Spleen (tissue), 11 donors: ENCODE measurements at regions not wholly inside any gene's neighbourhood (a gene's known extent, or its start where the extent isn't known, plus 50 kb on each side); places are given as distances from the start of the nearest gene placed in this dataset.

Experiments
- DNase-seq: peaks from one replicate; pipeline ENCODE4 v3.0.0-alpha.2; 2020
- H3K27ac ChIP-seq, 8 donors: fragments of 200-600 bp; sonication (generic) in 7 of 8; 1 replicate in 4 of 8; 2 replicates in 4 of 8; pipeline versions ENCODE4 v1.5.0 to v1.8.0; 2016 to 2021; ENCODE audit warnings: inconsistent platforms in 4 of 8, mild to moderate bottlenecking in 4 of 8, moderate library complexity in 1 of 8
- H3K27me3 ChIP-seq, 7 donors: fragments of 200-600 bp; sonication (generic) in 6 of 7; replicated peaks in 1 of 7; 1 replicate in 4 of 7; 2 replicates in 3 of 7; pipeline versions ENCODE4 v1.5.0 to v1.8.0; 2016 to 2021; ENCODE audit warnings: inconsistent platforms in 3 of 7, mild to moderate bottlenecking in 1 of 7
- H3K36me3 ChIP-seq, 6 donors: fragments of 200-600 bp; sonication (generic) in 5 of 6; 1 replicate in 4 of 6; 2 replicates in 2 of 6; pipeline versions ENCODE4 v1.5.0 to v1.8.0; 2016 to 2021; ENCODE audit warnings: inconsistent platforms in 2 of 6
- H3K4me1 ChIP-seq, 6 donors: fragments of 200-600 bp; sonication (generic) in 5 of 6; 1 replicate in 3 of 6; 2 replicates in 3 of 6; pipeline versions ENCODE4 v1.5.0 to v1.8.0; 2016 to 2021; ENCODE audit warnings: inconsistent platforms in 3 of 6
- H3K4me3 ChIP-seq, 8 donors: fragments of 200-600 bp; sonication (generic) in 7 of 8; 1 replicate in 4 of 8; 2 replicates in 4 of 8; pipeline versions ENCODE4 v1.5.0 to v1.8.0; 2016 to 2021; ENCODE audit warnings: inconsistent platforms in 4 of 8, mild to moderate bottlenecking in 4 of 8, moderate library complexity in 2 of 8
- H3K9me3 ChIP-seq, 8 donors: fragments of 200-600 bp; sonication (generic) in 7 of 8; 1 replicate in 4 of 8; 2 replicates in 4 of 8; pipeline versions ENCODE4 v1.5.0 to v1.8.0; 2016 to 2021; ENCODE audit warnings: inconsistent platforms in 4 of 8
- CTCF ChIP-seq, 11 experiments: fragments of 200-600 bp in 7 of 11; fragments of 450-650 bp in 4 of 11; sonication (generic) in 4 of 11; IDR thresholded peaks in 8 of 11; conservative IDR thresholded peaks in 3 of 11; 1 replicate in 7 of 11; 2 replicates in 4 of 11; pipeline versions ENCODE4 v1.4.0 to v1.8.0; 2016 to 2021; ENCODE audit warnings: antibody characterized with exemption in 11 of 11, inconsistent platforms in 4 of 11, mild to moderate bottlenecking in 1 of 11
- POLR2A ChIP-seq, 3 donors: fragments of 450-650 bp; IDR thresholded peaks; one replicate each; pipeline ENCODE4 v1.5.1; 2017; ENCODE audit warnings: antibody characterized with exemption in 3 of 3, mild to moderate bottlenecking in 1 of 3
- POLR2AphosphoS5 ChIP-seq, 3 donors: sonication (generic); formaldehyde crosslinking; IDR thresholded peaks; one replicate each; pipeline ENCODE4 v1.5.1; 2017; ENCODE audit warnings: antibody characterized with exemption in 3 of 3
- WGBS, 5 donors: extraction: QIAGEN DNeasy Blood & Tissue Kit in 3 of 5; methylation state at CpG; one replicate each; pipeline versions ENCODE4 v1.1.5 to v1.1.7; 2013 to 2018; 5-methylcytosine and 5-hydroxymethylcytosine counted together
- intact Hi-C: fragments of 100-400 bp; cut with DNase I; formaldehyde crosslinking; loops from one replicate; pipeline ENCODE4 v1.15.0; 2023; ENCODE audit warnings: low total_unique reads
- donor health status: healthy with polysubstance abuse.
- donor health status: DM: no; HTN: no; CAD: no; lungs with moderate emphysema.
- donor health status: DM: no; HTN: no; CAD: no.
- donor health status: Bipolar disorder and iron deficiency.
- donor health status: healthy.
- donor health status: DM: no; HTN: no; CAD: no.
- donor health status: DM: yes; HTN: yes; CAD: no.

- no peak overlapping the region for H3K4me3 ChIP-seq
Measured at GRCh38 chr18:70994116-70994515, 705.3 kb downstream of the SOCS6 start.

GRCh38 chr18:70991577-70991976 lies 702.7 kb downstream of the SOCS6 start:
- intact Hi-C loops, result no loop called here
- no peak for DNase-seq
- H3K9me3 ChIP-seq, result peaks cover 0 to 32% (median 13%) of the 10 kb centered on the region in 8 donors
- H3K36me3 ChIP-seq, result no peaks in the 10 kb centered on the region
- H3K27ac ChIP-seq, result no peak overlapping the region
- TF ChIP-seq POLR2AphosphoS5 (IDR thresholded peaks at IDR 0.05) (no peak), CTCF (IDR thresholded peaks at IDR 0.05 in 8 of 11, conservative IDR thresholded peaks at IDR 0.05 in 3 of 11) (no peak), POLR2A (IDR thresholded peaks at IDR 0.05) (no peak)
- no peaks in the 10 kb centered on the region for H3K27me3 ChIP-seq
- no peak overlapping the region for H3K4me3 ChIP-seq
- H3K4me1 ChIP-seq, result no peaks in the 10 kb centered on the region

More at GRCh38 chr18:70994116-70994515, 705.3 kb downstream of the SOCS6 start:
- H3K4me1 ChIP-seq, result no peaks in the 10 kb centered on the region
- H3K27me3 ChIP-seq, result no peaks in the 10 kb centered on the region
- 69 to 88% (median 84%) methylated on average over 3 of the region's 3 CpGs for WGBS, 5 donors
- intact Hi-C loops, result no loop called here
- H3K9me3 ChIP-seq, result peaks cover 0 to 17% (median under 1%) of the 10 kb centered on the region in 8 donors
- H3K36me3 ChIP-seq, result no peaks in the 10 kb centered on the region
- no peak for DNase-seq
- no peak for TF ChIP-seq CTCF (IDR thresholded peaks at IDR 0.05 in 8 of 11, conservative IDR thresholded peaks at IDR 0.05 in 3 of 11)
- no peak for TF ChIP-seq POLR2A (IDR thresholded peaks at IDR 0.05)
- TF ChIP-seq POLR2AphosphoS5 (IDR thresholded peaks at IDR 0.05), result no peak
- no peak overlapping the region for H3K27ac ChIP-seq

- no peak overlapping the region for H3K27ac ChIP-seq
- H3K36me3 ChIP-seq, result no peaks in the 10 kb centered on the region
- intact Hi-C loops, result no loop called here
- 87 to 96% (median 92%) methylated on average over 1 of the region's 1 CpG for WGBS, 5 donors
- no peak overlapping the region for H3K4me3 ChIP-seq
- peaks cover 0 to 45% (median 38%) of the 10 kb centered on the region in 8 donors for H3K9me3 ChIP-seq
- DNase-seq, result no peak
- no peaks in the 10 kb centered on the region for H3K27me3 ChIP-seq
- no peaks in the 10 kb centered on the region for H3K4me1 ChIP-seq
- TF ChIP-seq POLR2AphosphoS5 (IDR thresholded peaks at IDR 0.05) (no peak), POLR2A (IDR thresholded peaks at IDR 0.05) (no peak), CTCF (IDR thresholded peaks at IDR 0.05 in 8 of 11, conservative IDR thresholded peaks at IDR 0.05 in 3 of 11) (no peak)
Measured at GRCh38 chr18:70985948-70986347, 697.1 kb downstream of the SOCS6 start.

- no peaks in the 10 kb centered on the region for H3K27me3 ChIP-seq
- TF ChIP-seq CTCF (IDR thresholded peaks at IDR 0.05 in 8 of 11, conservative IDR thresholded peaks at IDR 0.05 in 3 of 11) (no peak), POLR2A (IDR thresholded peaks at IDR 0.05) (no peak)
- H3K4me3 ChIP-seq, result no peak overlapping the region
- H3K36me3 ChIP-seq, result no peaks in the 10 kb centered on the region
- WGBS, 5 donors, result 67 to 83% (median 76%) methylated on average over 2 of the region's 2 CpGs
- H3K27ac ChIP-seq, result no peak overlapping the region
- DNase-seq, result no peak
- peaks cover 0 to 48% (median 31%) of the 10 kb centered on the region in 8 donors for H3K9me3 ChIP-seq
- H3K4me1 ChIP-seq, result no peaks in the 10 kb centered on the region
- intact Hi-C loops, result no loop called here
Measured at GRCh38 chr18:70982292-70982691, 693.4 kb downstream of the SOCS6 start.
